ENCODE measurements at regions not wholly inside any gene's neighbourhood (a gene's known extent, or its start where the extent isn't known, plus 50 kb on each side); places are given as distances from the start of the nearest gene placed in this dataset.

DNA sequence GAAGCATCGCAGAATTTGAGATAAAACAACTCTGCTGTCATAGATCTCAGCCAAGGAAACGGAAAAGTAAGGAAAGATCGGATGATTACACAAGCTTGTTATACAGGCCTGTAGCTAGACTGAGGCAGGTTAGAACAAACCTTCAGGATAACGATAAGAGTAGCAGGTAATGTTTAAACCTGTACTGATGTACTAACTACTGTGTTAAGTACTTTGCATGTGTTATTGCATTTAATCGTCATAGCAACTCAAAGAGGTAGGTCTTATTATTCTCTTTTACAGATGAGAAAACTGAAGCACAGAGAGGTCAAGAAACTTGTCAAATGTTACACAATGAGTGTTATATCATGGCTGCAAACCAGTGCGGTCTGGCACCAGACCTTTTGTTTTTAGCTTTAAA, 352.5 kb downstream of the GPAM start:
- H3K23ac ChIP-seq (ENCODE audit: low read depth, low read length) = no peak overlapping the region
- in situ Hi-C loops (cut with MboI; ENCODE audit: low sequenced_read_pairs) = no loop called here
- no peak overlapping the region for H3K4me3 ChIP-seq (ENCODE audit: insufficient read depth, low read depth, low read length)
- H4K20me1 ChIP-seq (ENCODE audit: insufficient read depth, low read length) = no peaks in the 10 kb centered on the region
- TF ChIP-seq POLR2A (IDR thresholded peaks at IDR 0.05; ENCODE audit: low read depth, low read length) (no peak), MXI1 (IDR thresholded peaks at IDR 0.05; ENCODE audit: borderline replicate concordance, low read depth, low read length) (no peak), FOS (IDR thresholded peaks at IDR 0.05; ENCODE audit: low read depth, low read length) (no peak), RFX5 (IDR thresholded peaks at IDR 0.05; ENCODE audit: low read depth, low read length) (no peak), MAFK (IDR thresholded peaks at IDR 0.05; ENCODE audit: low read depth, low read length) (no peak), RAD21 (IDR thresholded peaks at IDR 0.05; ENCODE audit: low read length) (no peak), SMC3 (IDR thresholded peaks at IDR 0.05; ENCODE audit: low read depth, low read length) (no peak), BHLHE40 (IDR thresholded peaks at IDR 0.05; ENCODE audit: low read depth, low read length) (no peak), NFE2L2 (IDR thresholded peaks at IDR 0.05; ENCODE audit: low read depth, low read length) (no peak)
- TF ChIP-seq, protein P1, sequence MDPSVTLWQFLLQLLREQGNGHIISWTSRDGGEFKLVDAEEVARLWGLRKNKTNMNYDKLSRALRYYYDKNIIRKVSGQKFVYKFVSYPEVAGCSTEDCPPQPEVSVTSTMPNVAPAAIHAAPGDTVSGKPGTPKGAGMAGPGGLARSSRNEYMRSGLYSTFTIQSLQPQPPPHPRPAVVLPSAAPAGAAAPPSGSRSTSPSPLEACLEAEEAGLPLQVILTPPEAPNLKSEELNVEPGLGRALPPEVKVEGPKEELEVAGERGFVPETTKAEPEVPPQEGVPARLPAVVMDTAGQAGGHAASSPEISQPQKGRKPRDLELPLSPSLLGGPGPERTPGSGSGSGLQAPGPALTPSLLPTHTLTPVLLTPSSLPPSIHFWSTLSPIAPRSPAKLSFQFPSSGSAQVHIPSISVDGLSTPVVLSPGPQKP (IDR thresholded peaks at IDR 0.05; ENCODE audit: borderline replicate concordance, low read depth, low read length) = no peak
- H3K4me1 ChIP-seq (ENCODE audit: control insufficient read depth, insufficient read depth, low read length) = no peaks in the 10 kb centered on the region
- no peak overlapping the region for H3K14ac ChIP-seq (replicated peaks; ENCODE audit: low read depth, low read length)
- POLR2A ChIA-PET (ENCODE audit: unreplicated experiment) = no interaction called here
- no peak overlapping the region for H3K4me2 ChIP-seq (ENCODE audit: low read depth, low read length)
- no peak overlapping the region for H2BK120ac ChIP-seq (ENCODE audit: low read depth, low read length)
- no peak overlapping the region for H3K27ac ChIP-seq (ENCODE audit: insufficient read depth, low read length)
- DNase-seq = no peak
- no peak overlapping the region for H3K9ac ChIP-seq (ENCODE audit: low read depth, low read length)
- no peaks in the 10 kb centered on the region for H3K27me3 ChIP-seq (ENCODE audit: control insufficient read depth, insufficient read depth, low read length)
- H3K9me3 ChIP-seq (ENCODE audit: control insufficient read depth, insufficient read depth, low read length) = peaks cover 13% of the 10 kb centered on the region
- no CpG with 5 or more reads among the region's 6 CpGs for WGBS, 2 experiments (ENCODE audit: extremely low coverage in 2 of 2, insufficient read length in 1 of 2)
- no peak overlapping the region for H3K56ac ChIP-seq (ENCODE audit: extremely low read depth, insufficient read depth, low read length)
- no peak overlapping the region for H2BK15ac ChIP-seq (ENCODE audit: low read depth, low read length)
- H2BK5ac ChIP-seq (ENCODE audit: low read depth, low read length, poor library complexity, severe bottlenecking) = no peak overlapping the region
- no peak overlapping the region for H4K8ac ChIP-seq (ENCODE audit: low read depth in 2 of 2, low read length in 2 of 2)
- CTCF ChIA-PET = no interaction called here
- H2AK5ac ChIP-seq (ENCODE audit: low read depth, low read length) = no peak overlapping the region
- H4K5ac ChIP-seq (ENCODE audit: low read depth, low read length) = no peak overlapping the region
- H4K91ac ChIP-seq (ENCODE audit: insufficient read depth, low read depth, low read length) = no peak overlapping the region
- no peak overlapping the region for H3K4ac ChIP-seq (ENCODE audit: low read depth, low read length)
- no peaks in the 10 kb centered on the region for H3K9me1 ChIP-seq (ENCODE audit: insufficient read depth, low read length)
- H2BK20ac ChIP-seq (ENCODE audit: low read depth, low read length) = no peak overlapping the region
- H2AK9ac ChIP-seq (replicated peaks; ENCODE audit: low read depth, low read length, poor library complexity) = no peak overlapping the region
- intact Hi-C loops (cut with micrococcal nuclease) = no loop called here
- no peak overlapping the region for H3K18ac ChIP-seq (ENCODE audit: low read depth, low read length)
- H3K79me1 ChIP-seq (ENCODE audit: low read depth in 1 of 2, low read length in 2 of 2) = no peaks in the 10 kb centered on the region
- H3K36me3 ChIP-seq (ENCODE audit: control insufficient read depth, insufficient read depth, low read length) = no peaks in the 10 kb centered on the region
- ATAC-seq (ENCODE audit: low read depth) = no peak
- BruUV-seq (replicated peaks) = no TSS peak
- no peak overlapping the region for H2AFZ ChIP-seq (replicated peaks; ENCODE audit: low read length, poor library complexity)
- dilution Hi-C loops (cut with HindIII; ENCODE audit: low sequenced_read_pairs, unreplicated experiment) = no loop called here
